PC-3 (cell line): ENCODE measurements at regions not wholly inside any gene's neighbourhood (a gene's known extent, or its start where the extent isn't known, plus 50 kb on each side); places are given as distances from the start of the nearest gene placed in this dataset.
"Not testable (repeated sequence)": the region's sequence is repeated elsewhere in the genome, so short reads cannot be mapped to it uniquely, and the experiment has no call there.

ENCODE experiments used
- CTCF ChIP-seq: fragments of 300-600 bp; sonication (generic); conservative IDR thresholded peaks from 2 replicates; pipeline ENCODE4 v1.5.1; 2017; ENCODE audit warnings: antibody characterized with exemption, low read depth, mild to moderate bottlenecking, low read length
- EZH2 ChIP-seq: fragments of 300-600 bp; sonication (generic); IDR thresholded peaks from one replicate; pipeline ENCODE4 v1.6.1; 2017; ENCODE audit warnings: antibody characterized with exemption, mild to moderate bottlenecking, low read length; ENCODE audit not compliant: unreplicated experiment
- EZH2phosphoT487 ChIP-seq: fragments of 300-600 bp; sonication (generic); IDR thresholded peaks from 2 replicates; pipeline ENCODE4 v1.6.1; 2018; ENCODE audit warnings: mild to moderate bottlenecking, antibody characterized with exemption, low read length, borderline replicate concordance

- not testable (repeated sequence) for TF ChIP-seq EZH2, CTCF, EZH2phosphoT487
Observed at GRCh38 chr1:206366131-206366530, 104.1 kb upstream of the IKBKE start.
